NCI-H187 (cell line): ENCODE measurements at regions not wholly inside any gene's neighbourhood (a gene's known extent, or its start where the extent isn't known, plus 50 kb on each side); places are given as distances from the start of the nearest gene placed in this dataset.
"Not testable (repeated sequence)": the region's sequence is repeated elsewhere in the genome, so short reads cannot be mapped to it uniquely, and the experiment has no call there.

ENCODE experiments used
- DNase-seq, 2 experiments: peaks; one replicate each; lab custom pipeline; 2025; lab: John Stamatoyannopoulos, UW

- DNase-seq = no peak
Observed at GRCh38 chr2:208935531-208935930, 488.3 kb upstream of the MAP2 start.

GRCh38 chr2:208937521-208937920 lies 486.3 kb upstream of the MAP2 start:
- no peak for DNase-seq

DNA sequence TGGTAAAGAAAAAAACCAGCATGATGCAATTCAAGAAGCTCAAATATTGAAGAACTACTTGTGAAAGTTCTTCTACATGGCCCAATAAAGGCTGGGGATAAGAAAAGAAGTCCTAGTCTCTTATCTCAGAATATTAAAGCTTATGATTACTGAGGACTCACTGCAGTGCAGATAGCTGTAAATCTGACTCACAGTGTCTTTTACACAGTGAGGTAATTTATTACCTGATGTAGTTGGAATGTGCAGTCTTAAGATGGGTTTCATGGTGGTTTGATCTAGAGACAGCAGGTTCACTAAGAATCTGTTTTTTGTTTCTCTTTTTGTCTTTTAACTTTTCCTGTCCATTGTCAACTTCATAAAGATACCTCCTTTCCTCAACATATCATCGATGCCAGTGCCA lies 484.0 kb upstream of the MAP2 start:
- no peak for DNase-seq

- no peak for DNase-seq
Observed at GRCh38 chr2:208945719-208946256, 478.1 kb upstream of the MAP2 start.

GRCh38 chr2:208948073-208948472 lies 475.8 kb upstream of the MAP2 start:
- DNase-seq = no peak

GRCh38 chr2:208970070-208970469 lies 453.8 kb upstream of the MAP2 start:
- no peak for DNase-seq

DNA sequence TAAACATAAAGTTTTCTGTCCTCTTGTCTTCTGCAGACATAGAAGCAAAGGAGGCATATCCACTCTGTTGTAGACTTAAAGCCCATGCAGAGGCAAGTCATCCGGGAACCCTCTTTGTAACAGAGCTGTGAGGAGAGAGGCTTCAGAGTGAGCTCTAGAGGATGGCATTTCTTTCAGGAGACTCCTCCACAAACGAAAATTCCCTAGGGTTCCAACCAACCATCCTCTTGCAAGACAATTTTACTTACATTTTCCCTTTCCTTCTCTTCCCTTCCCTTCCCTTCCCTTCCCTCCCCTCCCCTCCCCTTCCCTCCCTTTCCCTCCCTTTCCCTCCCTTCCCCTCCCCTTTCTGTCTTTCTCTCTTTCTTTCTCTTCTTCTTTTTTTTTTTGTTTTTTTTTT lies 446.3 kb upstream of the MAP2 start:
- DNase-seq = no peak

GRCh38 chr2:208978946-208979345 lies 444.9 kb upstream of the MAP2 start:
- DNase-seq = no peak

DNA sequence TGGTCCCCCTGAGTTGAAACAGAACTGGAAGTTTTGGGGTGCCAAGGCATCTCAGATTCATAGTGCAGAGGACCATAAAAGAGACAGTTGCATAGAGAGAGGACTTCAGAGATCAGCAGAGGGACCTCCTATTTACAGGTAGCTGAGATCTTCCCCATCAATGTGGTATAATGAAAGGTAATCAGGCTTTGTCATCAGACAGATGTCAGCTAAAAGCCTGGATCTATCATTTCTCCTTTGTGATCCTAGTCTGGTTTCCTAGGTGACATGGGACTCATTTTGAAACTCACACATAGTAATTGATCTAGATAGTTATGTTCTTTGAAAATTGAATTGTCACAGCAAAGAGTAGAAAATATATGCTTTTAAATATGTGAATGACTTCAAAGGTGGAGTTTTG lies 443.5 kb upstream of the MAP2 start:
- no peak for DNase-seq

DNA sequence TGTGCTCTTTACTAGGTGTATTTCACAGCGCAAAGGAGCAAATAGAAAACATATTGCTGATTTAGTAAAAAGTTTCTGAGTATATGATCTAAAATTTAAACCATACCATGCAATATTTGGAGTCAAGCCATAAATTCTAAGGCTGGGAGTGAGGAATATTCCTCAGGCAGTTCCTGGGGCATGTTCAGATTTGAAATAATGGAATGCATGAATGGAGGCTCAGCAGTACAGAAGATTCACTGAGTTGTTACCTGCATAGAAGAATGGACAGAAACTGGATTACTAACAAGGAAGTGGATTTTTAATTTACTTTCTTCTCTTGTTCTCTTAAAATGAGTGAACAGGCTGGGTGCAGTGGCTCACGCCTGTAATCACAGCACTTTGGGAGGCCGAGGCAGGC lies 441.0 kb upstream of the MAP2 start:
- no peak for DNase-seq

DNA sequence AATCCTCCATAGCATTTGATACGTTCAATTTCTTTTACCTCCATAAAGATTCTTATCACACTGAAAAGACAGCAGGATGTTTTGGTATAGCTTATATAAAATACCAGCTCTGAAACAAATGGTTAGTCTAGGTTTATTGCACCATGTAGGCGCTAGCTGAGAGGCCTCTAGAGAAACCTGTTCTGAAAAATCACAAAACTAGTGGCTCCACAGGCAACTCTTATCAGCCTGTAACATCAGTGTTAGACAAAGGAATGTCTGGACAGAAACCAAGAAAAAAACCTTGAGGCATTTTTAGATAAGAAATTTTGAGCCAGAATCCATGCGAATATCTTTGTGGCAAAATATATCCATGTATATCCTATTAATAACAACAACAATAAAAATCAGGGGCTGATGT lies 440.4 kb upstream of the MAP2 start:
- no peak for DNase-seq

- DNase-seq = no peak
Observed at GRCh38 chr2:208984376-208985090, 439.3 kb upstream of the MAP2 start.

DNA sequence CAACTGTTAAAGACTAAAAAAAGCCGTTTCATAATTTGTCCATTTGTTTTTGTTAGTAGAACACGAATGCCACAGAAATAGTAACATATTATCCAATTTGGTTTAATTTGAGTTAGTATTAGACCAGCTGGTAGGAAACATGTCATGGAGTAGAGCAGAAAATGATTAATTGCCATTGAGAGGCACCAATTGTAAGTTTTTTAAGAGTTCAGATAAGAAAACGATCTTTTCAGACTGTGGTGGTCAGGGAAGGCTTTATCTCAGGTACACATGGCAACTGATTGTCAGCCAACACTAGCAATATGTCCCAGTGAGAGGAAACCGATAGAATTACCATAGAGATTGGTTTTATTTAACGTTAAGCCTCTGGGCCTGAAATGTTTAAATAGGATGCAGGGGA lies 438.2 kb upstream of the MAP2 start:
- no peak for DNase-seq

DNA sequence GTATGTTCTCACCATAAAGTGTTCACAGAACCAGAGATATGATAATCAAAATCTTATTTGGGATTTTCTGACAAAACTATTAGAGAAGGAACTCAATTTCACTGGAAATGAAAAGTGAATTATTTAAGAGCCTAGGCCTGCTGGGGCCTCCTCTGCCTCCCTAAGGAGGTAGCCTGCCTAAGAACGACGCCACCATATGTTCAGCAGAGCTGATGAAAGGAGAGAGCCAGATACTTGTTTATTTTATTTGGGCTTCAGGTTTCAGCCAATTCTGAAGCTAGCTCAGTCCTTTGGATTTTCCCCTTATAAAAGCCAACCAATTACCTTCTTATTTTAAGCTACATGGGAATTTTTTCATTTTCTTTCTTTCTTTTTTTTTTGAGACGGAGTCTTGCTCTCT lies 433.1 kb upstream of the MAP2 start:
- no peak for DNase-seq

DNA sequence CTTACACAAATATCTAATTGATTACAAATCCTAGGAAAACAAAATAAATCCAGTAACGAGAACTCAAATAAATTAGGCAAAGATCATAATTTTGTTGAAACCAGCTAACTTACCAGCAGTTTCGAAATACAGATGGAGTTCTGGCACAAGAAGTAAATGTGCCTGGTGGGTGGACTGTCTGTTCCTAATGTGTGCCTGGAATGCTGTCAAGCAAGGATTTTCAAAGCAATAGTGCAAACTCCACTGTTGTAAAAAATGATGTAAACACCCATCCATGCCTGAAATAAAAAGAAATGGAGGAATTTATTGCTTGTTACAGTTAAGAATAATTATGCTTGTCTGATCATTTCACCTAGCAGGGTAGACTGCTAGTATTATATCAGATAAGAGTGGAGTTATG lies 423.9 kb upstream of the MAP2 start:
- DNase-seq = no peak

- no peak for DNase-seq
Observed at GRCh38 chr2:209002054-209002453, 421.8 kb upstream of the MAP2 start.

DNA sequence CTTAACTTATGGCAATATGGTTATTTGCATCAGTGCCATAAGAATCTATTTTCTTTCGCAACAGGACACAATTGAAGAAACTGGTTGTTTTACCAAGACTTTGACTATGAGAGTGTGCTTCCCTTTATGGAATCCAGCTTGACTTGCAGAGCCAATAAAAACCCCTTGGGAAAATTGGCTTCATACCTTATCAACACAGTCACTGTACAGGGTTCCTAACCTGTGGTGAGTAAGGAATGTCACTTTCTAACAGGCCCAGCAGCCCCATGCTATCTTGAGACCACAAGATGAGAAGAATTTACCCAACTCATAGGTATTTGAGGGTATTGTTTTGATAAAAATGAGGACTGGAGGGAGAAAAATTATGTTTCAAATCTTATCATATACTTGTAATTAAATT lies 418.5 kb upstream of the MAP2 start:
- no peak for DNase-seq

- no peak for DNase-seq
Observed at GRCh38 chr2:209008636-209009287, 415.1 kb upstream of the MAP2 start.

DNA sequence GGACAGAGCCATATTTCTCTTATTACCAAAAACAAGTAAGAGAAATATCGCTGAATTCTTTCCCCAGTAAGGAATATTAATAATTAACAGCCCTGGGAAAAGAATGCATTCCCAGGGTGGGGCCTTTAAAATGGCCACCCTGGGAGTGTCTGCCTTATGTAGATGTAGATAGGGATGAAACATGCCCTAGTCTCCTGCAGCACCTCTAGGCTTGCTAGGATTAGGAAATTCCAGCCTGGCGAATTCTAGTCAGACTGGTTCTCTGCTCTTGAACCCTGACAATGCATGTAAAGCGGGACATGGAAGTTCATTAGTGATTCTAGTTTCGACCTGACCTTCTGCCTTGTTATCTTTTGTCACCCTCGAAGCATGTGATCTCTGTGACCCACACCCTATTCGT lies 405.2 kb upstream of the MAP2 start:
- not testable (repeated sequence) for DNase-seq

- DNase-seq = no peak
Observed at GRCh38 chr2:209029249-209029648, 394.6 kb upstream of the MAP2 start.

DNA sequence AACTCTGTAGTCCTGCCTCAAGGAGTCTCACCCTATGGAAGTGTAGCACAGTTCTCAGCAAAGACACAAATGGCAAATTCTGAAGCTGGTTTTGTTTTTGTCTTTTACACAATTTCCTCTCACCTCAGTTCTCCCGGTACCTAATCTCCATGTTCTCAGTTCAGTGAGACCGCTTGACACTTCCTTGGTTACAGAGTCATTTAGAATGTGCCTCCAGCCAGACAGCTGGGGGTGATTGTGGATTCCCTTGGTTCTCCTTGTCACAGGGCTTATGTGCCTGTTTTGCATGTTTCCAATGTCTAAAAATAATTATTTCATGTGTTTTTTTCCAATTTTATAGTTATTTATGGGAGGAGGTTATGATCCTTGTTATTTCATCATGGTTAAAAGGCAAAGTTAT lies 379.5 kb upstream of the MAP2 start:
- DNase-seq = no peak

GRCh38 chr2:209046163-209046562 lies 377.7 kb upstream of the MAP2 start:
- DNase-seq = no peak

DNA sequence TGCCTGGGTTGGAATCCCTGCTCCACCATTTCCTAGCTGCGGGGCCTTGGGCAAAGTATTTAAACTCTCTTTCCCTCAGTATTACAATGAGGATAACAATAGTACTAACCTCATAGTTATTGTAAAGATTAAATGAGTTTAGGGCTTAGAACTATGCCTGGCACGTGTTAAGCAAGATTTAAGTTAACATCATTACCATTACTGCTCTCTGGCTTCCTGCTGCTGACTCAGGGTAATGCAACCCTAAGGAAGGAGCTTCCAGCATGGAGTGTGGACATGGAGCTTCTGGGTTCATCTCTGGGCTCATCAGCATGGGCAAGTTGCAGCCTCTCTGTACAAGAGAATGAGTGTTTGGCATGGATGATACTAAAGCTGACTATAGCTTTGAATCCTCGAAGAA lies 374.2 kb upstream of the MAP2 start:
- no peak for DNase-seq

GRCh38 chr2:209062210-209062609 lies 361.6 kb upstream of the MAP2 start:
- DNase-seq = no peak
